ENCODE measurements at regions not wholly inside any gene's neighbourhood (a gene's known extent, or its start where the extent isn't known, plus 50 kb on each side); places are given as distances from the start of the nearest gene placed in this dataset.
"Not testable (repeated sequence)": the region's sequence is repeated elsewhere in the genome, so short reads cannot be mapped to it uniquely, and the experiment has no call there.

DNA sequence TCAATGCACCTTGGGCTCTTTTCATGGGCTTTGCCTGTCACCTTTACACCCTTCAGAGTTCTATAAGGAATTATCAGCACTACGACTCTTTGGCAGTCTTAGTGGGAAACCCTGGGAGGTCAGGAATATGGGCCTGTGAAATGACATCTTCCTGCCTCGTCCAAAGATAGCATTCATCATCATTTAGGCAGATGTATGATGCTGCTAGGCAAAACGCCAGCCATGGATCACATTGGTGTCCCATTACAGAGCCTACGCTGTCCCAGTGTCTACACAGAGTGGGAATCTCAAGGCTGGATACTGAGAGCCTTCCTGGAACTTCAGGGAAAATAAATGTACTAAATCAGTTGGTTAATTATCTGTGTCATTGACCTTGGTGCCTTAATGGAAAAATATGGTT is 259.4 kb upstream of the CELF2 start:
- H3K4me3 ChIP-seq: no peak overlapping the region
- WGBS, 3 donors: 76 to 83% (median 79%) methylated on average over 4 of the region's 4 CpGs
- H3K27ac ChIP-seq: no peak overlapping the region
- H3K27me3 ChIP-seq: no peaks in the 10 kb centered on the region
- H3K9me3 ChIP-seq: no peaks in the 10 kb centered on the region
- TF ChIP-seq, protein P1, sequence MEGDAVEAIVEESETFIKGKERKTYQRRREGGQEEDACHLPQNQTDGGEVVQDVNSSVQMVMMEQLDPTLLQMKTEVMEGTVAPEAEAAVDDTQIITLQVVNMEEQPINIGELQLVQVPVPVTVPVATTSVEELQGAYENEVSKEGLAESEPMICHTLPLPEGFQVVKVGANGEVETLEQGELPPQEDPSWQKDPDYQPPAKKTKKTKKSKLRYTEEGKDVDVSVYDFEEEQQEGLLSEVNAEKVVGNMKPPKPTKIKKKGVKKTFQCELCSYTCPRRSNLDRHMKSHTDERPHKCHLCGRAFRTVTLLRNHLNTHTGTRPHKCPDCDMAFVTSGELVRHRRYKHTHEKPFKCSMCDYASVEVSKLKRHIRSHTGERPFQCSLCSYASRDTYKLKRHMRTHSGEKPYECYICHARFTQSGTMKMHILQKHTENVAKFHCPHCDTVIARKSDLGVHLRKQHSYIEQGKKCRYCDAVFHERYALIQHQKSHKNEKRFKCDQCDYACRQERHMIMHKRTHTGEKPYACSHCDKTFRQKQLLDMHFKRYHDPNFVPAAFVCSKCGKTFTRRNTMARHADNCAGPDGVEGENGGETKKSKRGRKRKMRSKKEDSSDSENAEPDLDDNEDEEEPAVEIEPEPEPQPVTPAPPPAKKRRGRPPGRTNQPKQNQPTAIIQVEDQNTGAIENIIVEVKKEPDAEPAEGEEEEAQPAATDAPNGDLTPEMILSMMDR (IDR thresholded peaks at IDR 0.05): no peak
- TF ChIP-seq POLR2A (IDR thresholded peaks at IDR 0.05) (no peak), EP300 (IDR thresholded peaks at IDR 0.05) (no peak)
- no peak for DNase-seq
- H3K36me3 ChIP-seq: no peaks in the 10 kb centered on the region
- intact Hi-C loops (cut with DNase I): no loop called here
- H3K4me1 ChIP-seq (ENCODE audit: insufficient read depth): no peaks in the 10 kb centered on the region

DNA sequence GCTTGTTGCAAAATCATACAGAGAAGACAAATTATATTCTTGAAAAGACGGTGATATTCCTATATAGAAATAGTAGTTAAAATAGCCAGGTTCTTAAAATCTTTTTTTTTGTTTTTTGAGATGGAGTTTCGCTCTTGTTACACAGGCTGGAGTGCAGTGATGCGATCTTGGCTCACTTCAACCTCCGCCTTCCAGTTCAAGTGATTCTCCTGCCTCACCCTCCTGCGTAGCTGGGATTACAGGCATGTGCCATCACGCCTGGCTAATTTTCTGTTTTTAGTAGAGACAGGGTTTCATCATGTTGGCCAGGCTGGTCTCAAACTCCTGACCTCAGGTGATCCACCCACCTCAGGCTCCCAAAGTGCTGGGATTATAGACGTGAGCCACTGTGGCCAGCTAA is 257.9 kb upstream of the CELF2 start:
- H3K27ac ChIP-seq; H3K36me3 ChIP-seq; intact Hi-C loops (cut with DNase I); DNase-seq; H3K4me3 ChIP-seq; H3K27me3 ChIP-seq; H3K4me1 ChIP-seq (ENCODE audit: insufficient read depth); H3K9me3 ChIP-seq: not testable (repeated sequence)
- WGBS, 3 donors: 93 to 97% (median 95%) methylated on average over 7 of the region's 7 CpGs

DNA sequence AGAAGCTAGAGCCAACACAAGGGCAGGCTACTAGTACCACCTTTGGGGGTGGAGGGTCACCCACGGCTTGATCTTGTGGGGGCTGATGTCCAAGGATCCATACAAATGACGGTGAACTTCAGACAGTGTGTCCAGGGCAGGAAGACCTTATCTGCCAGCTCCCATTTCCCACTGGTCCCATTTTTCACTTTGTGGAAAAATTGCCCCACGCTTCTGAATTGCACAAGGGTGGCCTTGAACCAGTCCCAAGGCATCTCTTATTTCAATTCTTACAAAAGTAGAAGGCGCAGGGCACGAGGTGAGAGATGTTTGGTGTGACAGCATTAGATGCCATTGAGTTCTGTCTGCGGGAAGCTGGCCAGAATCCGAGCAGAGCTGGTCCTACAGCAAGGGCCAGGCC is 252.7 kb upstream of the CELF2 start:
- TF ChIP-seq POLR2A (IDR thresholded peaks at IDR 0.05): no peak
- TF ChIP-seq EP300 (IDR thresholded peaks at IDR 0.05): no peak
- TF ChIP-seq, protein P1 (IDR thresholded peaks at IDR 0.05): no peak
- Histone ChIP-seq H3K36me3 (no peaks in the 10 kb centered on the region), H3K27ac (no peak overlapping the region), H3K4me1 (ENCODE audit: insufficient read depth) (no peaks in the 10 kb centered on the region), H3K4me3 (no peak overlapping the region), H3K9me3 (no peaks in the 10 kb centered on the region), H3K27me3 (no peaks in the 10 kb centered on the region)
- intact Hi-C loops (cut with DNase I): no loop called here
- 79 to 82% (median 79%) methylated on average over 7 of the region's 7 CpGs for WGBS, 3 donors
- DNase-seq: no peak

DNA sequence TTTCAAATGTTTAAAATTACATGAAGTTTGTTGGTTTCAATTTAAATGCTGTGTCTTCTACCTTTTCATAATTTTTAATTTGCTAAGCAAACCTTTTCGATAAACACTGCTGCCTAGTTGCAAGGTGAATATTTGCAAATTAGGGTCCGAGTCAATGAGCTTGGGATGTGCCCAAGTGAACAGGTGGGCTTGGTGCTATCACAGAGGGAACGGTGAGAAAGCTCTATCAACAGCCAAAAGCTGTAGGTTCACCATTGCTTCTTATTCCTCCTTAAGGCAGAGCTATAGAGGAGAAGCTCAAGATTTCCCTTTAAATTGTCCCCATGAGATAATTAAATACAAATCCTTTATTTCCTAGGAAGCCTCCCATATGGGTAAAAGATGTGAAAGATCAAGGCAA is 245.3 kb upstream of the CELF2 start:
- 89 to 93% (median 92%) methylated on average over 3 of the region's 3 CpGs for WGBS, 3 donors
- H3K4me1 ChIP-seq (ENCODE audit: insufficient read depth): no peaks in the 10 kb centered on the region
- TF ChIP-seq, protein P1 (IDR thresholded peaks at IDR 0.05): no peak
- no peak for TF ChIP-seq POLR2A (IDR thresholded peaks at IDR 0.05)
- no peak for TF ChIP-seq EP300 (IDR thresholded peaks at IDR 0.05)
- no peaks in the 10 kb centered on the region for H3K36me3 ChIP-seq
- H3K9me3 ChIP-seq: no peaks in the 10 kb centered on the region
- no peak overlapping the region for H3K4me3 ChIP-seq
- H3K27ac ChIP-seq: no peak overlapping the region
- DNase-seq: no peak
- no peaks in the 10 kb centered on the region for H3K27me3 ChIP-seq
- intact Hi-C loops (cut with DNase I): no loop called here

DNA sequence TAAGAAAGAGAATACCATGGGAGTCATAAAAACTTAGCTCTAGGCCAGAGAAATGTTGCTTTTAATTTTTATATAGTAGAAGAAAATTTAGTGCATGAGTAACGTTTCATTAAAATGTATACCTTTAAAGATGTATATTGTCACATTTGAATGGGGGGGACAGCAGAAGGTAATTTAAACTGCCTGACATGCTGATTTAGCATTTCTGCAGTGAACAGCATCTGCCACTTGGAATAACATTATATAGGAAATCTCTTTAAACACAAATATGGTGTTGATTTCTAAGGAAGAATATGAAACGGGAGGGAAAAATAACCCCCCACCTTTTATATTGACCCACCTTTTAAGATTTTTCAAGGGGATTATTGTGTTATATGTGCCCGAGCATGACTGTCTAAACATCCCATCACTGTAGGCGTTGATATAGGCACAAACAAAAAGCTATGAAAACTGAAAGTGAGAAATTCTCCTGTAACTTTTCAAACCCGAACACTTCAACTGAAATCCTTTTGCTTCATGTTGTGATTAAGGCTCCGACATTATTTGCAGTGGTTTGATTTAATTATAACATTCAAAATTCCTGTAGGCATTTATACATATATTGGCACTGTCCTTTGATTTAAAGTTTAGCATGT is 244.7 kb upstream of the CELF2 start:
- DNase-seq: no peak
- intact Hi-C loops (cut with DNase I): no loop called here
- Histone ChIP-seq H3K4me3 (no peak overlapping the region), H3K4me1 (ENCODE audit: insufficient read depth) (no peaks in the 10 kb centered on the region), H3K9me3 (no peaks in the 10 kb centered on the region), H3K36me3 (no peaks in the 10 kb centered on the region), H3K27ac (no peak overlapping the region), H3K27me3 (no peaks in the 10 kb centered on the region)
- TF ChIP-seq POLR2A (IDR thresholded peaks at IDR 0.05) (no peak), EP300 (IDR thresholded peaks at IDR 0.05) (no peak)
- TF ChIP-seq, protein P1 (IDR thresholded peaks at IDR 0.05): no peak
- WGBS, 3 donors: 30 to 66% (median 43%) methylated on average over 6 of the region's 6 CpGs
